NT2/D1 (cell line): ENCODE measurements at regions not wholly inside any gene's neighbourhood (a gene's known extent, or its start where the extent isn't known, plus 50 kb on each side); places are given as distances from the start of the nearest gene placed in this dataset.

Experiments used
- SUZ12 ChIP-seq: IDR thresholded peaks from 2 replicates; pipeline ENCODE4 v1.6.1; 2011; ENCODE audit not compliant: insufficient read length, insufficient read depth; ENCODE audit errors: extremely low read depth
- YY1 ChIP-seq: IDR thresholded peaks from 2 replicates; pipeline ENCODE4 v1.6.1; 2011; ENCODE audit not compliant: insufficient read length, insufficient read depth
- ZNF274 ChIP-seq: IDR thresholded peaks from 2 replicates; pipeline ENCODE4 v1.6.1; 2011; ENCODE audit warnings: mild to moderate bottlenecking, low read depth, low read length

GRCh38 chr5:111813537-111813936, 56.5 kb upstream of the NREP start:
- TF ChIP-seq YY1, result no peak
- no peak for TF ChIP-seq SUZ12
- no peak for TF ChIP-seq ZNF274
